ENCODE measurements at regions not wholly inside any gene's neighbourhood (a gene's known extent, or its start where the extent isn't known, plus 50 kb on each side); places are given as distances from the start of the nearest gene placed in this dataset.

DNA sequence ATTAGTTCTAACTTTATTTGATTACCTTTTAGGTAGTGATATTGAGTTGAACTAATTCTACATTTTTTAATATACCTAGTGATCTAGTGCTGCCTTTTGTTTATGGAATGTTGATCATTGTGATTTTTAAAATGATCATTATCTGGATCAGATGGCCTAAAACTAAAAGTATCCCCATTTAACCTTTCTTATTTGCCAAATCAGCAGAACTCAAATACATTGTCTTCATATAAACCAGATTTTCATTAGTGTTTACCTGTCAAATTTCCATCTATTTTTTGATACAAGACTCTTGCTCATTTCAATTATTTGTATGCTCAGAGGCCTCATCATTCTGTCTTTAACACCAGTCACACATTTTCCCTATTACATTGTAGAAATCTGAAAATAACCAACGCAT lies 441.2 kb downstream of the PTPRC start:
- TF ChIP-seq POLR2A (IDR thresholded peaks at IDR 0.05; ENCODE audit: low read depth, low read length) = no peak
- TF ChIP-seq POLR2AphosphoS5 (IDR thresholded peaks at IDR 0.05; ENCODE audit: low read depth, low read length) = no peak
